HPDE6-E6E7 (cell line): ENCODE measurements at regions not wholly inside any gene's neighbourhood (a gene's known extent, or its start where the extent isn't known, plus 50 kb on each side); places are given as distances from the start of the nearest gene placed in this dataset.

ENCODE experiments used
- DNase-seq: peaks from one replicate; pipeline ENCODE4 v3.0.0; 2011; ENCODE audit warnings: missing footprints; ENCODE audit errors: extremely low spot score

- no peak for DNase-seq
These were observed 131.7 kb upstream of the PHACTR1 start for GRCh38 chr6:12584631-12585405.

GRCh38 chr6:12585497-12585958 lies 131.0 kb upstream of the PHACTR1 start:
- no peak for DNase-seq

- no peak for DNase-seq
These were observed 129.7 kb upstream of the PHACTR1 start for GRCh38 chr6:12586721-12587480.

GRCh38 chr6:12590901-12591300 lies 125.7 kb upstream of the PHACTR1 start:
- no peak for DNase-seq

GRCh38 chr6:12592634-12593033 lies 123.9 kb upstream of the PHACTR1 start:
- DNase-seq, result no peak

GRCh38 chr6:12593771-12594529 lies 122.6 kb upstream of the PHACTR1 start:
- no peak for DNase-seq

GRCh38 chr6:12594530-12594893 lies 122.1 kb upstream of the PHACTR1 start:
- DNase-seq, result no peak

GRCh38 chr6:12595161-12595811 lies 121.3 kb upstream of the PHACTR1 start:
- no peak for DNase-seq

GRCh38 chr6:12596731-12597130 lies 119.8 kb upstream of the PHACTR1 start:
- no peak for DNase-seq

GRCh38 chr6:12598919-12599318 lies 117.6 kb upstream of the PHACTR1 start:
- no peak for DNase-seq

- DNase-seq, result no peak
These were observed 114.7 kb upstream of the PHACTR1 start for GRCh38 chr6:12601881-12602280.

GRCh38 chr6:12602342-12602741 lies 114.2 kb upstream of the PHACTR1 start:
- DNase-seq, result no peak

- peak; percentile 22 for DNase-seq
These were observed 113.5 kb upstream of the PHACTR1 start for GRCh38 chr6:12602951-12603672.

- DNase-seq, result no peak
These were observed 112.9 kb upstream of the PHACTR1 start for GRCh38 chr6:12603673-12604049.

GRCh38 chr6:12605888-12606345 lies 110.7 kb upstream of the PHACTR1 start:
- DNase-seq, result peak; percentile 38

GRCh38 chr6:12606616-12607015 lies 110.0 kb upstream of the PHACTR1 start:
- no peak for DNase-seq

GRCh38 chr6:12608016-12608860 lies 108.3 kb upstream of the PHACTR1 start:
- DNase-seq, result no peak

GRCh38 chr6:12608874-12609273 lies 107.7 kb upstream of the PHACTR1 start:
- DNase-seq, result no peak

- DNase-seq, result no peak
These were observed 106.8 kb upstream of the PHACTR1 start for GRCh38 chr6:12609751-12610150.

- no peak for DNase-seq
These were observed 105.7 kb upstream of the PHACTR1 start for GRCh38 chr6:12610862-12611261.
